ENCODE measurements at regions not wholly inside any gene's neighbourhood (a gene's known extent, or its start where the extent isn't known, plus 50 kb on each side); places are given as distances from the start of the nearest gene placed in this dataset.

DNA sequence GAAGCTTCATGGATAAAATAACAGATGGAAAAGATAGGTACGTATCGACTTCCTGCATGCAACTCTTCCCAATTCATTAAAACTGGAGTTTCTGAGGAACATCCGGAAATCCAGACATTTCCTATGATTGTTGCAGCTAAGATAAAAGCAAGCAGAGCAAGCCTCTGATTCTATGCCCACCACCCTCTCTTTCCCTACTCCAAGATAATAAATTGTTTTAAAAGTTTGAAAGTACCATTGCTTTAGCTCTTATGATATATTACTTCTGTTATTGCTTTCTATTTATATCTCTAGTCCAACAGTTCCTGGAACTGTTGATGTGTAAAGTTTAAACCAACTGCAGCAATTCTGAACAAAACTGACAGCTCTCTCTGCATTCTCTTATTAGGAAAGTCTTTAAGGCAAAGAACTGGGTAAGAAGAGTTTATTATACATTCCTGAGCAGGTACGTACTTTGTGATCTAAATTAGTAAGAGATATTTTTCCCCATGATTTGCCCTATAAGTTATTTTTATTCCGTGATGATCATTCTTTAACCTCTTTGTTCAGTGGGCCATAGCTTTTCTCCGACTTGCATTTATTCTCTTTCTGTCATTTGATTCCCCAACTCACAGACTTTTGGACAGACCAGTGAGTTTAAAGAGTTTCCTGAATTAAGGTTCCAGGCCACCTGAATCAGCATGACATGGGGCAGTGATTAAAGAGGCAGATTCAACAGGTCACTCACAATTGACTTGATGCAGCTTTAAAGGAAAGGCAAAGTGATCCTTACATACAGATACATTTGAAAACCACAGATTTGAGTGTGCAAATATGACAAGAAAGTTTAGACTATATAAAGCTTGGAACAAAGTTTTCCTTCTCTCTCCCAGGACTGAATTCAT, 94.2 kb upstream of the THRB start:
- WGBS (ENCODE audit: insufficient coverage, low coverage, low lambda C conversion rate, missing lambda C conversion rate) = 36% methylated on average over 6 of the region's 6 CpGs
- intact Hi-C loops (cut with DNase I) = no loop called here
- TF ChIP-seq CTCF (IDR thresholded peaks at IDR 0.05) (no peak), POLR2A (IDR thresholded peaks at IDR 0.05) (no peak)
- ATAC-seq (peak; percentile 9 to 54 (median 49)), DNase-seq (no peak)
- H3K9me3 ChIP-seq = no peaks in the 10 kb centered on the region
- no peaks in the 10 kb centered on the region for H3K36me3 ChIP-seq
- no peaks in the 10 kb centered on the region for H3K4me1 ChIP-seq
- no peaks in the 10 kb centered on the region for H3K27me3 ChIP-seq
- no peak overlapping the region for H3K27ac ChIP-seq
- no peak overlapping the region for H3K4me3 ChIP-seq

DNA sequence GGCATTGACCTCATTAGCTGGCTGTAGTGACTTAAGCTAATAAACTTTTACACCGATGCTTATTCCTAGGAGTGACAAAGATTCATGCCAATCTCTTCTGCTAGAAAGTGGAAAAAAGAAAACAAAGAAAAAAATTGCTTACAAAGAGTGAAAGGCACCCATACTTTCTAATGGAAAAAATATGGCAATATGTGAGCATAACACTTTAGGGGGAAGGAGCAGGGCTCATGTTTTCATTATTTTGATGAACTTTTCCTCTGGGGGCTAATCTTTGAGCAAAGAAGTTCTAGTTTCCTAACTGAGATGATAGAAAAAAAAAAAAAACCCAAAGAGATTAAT, 94.8 kb upstream of the THRB start:
- Histone ChIP-seq H3K36me3 (no peaks in the 10 kb centered on the region), H3K4me1 (no peaks in the 10 kb centered on the region), H3K9me3 (no peaks in the 10 kb centered on the region), H3K27me3 (no peaks in the 10 kb centered on the region), H3K4me3 (no peak overlapping the region), H3K27ac (no peak overlapping the region)
- no peak for TF ChIP-seq POLR2A (IDR thresholded peaks at IDR 0.05)
- no peak for TF ChIP-seq CTCF (IDR thresholded peaks at IDR 0.05)
- intact Hi-C loops (cut with DNase I) = no loop called here
- DNase-seq (no peak), ATAC-seq (no peak)
- 50% methylated on average over 1 of the region's 1 CpG for WGBS (ENCODE audit: insufficient coverage, low coverage, low lambda C conversion rate, missing lambda C conversion rate)

- ATAC-seq (no peak), DNase-seq (no peak)
- TF ChIP-seq CTCF (IDR thresholded peaks at IDR 0.05) = no peak
- no peak for TF ChIP-seq POLR2A (IDR thresholded peaks at IDR 0.05)
- Histone ChIP-seq H3K9me3 (no peaks in the 10 kb centered on the region), H3K27me3 (no peaks in the 10 kb centered on the region), H3K4me3 (no peak overlapping the region), H3K27ac (no peak overlapping the region), H3K4me1 (no peaks in the 10 kb centered on the region), H3K36me3 (no peaks in the 10 kb centered on the region)
- intact Hi-C loops (cut with DNase I) = no loop called here
- WGBS (ENCODE audit: insufficient coverage, low coverage, low lambda C conversion rate, missing lambda C conversion rate) = 56% methylated on average over 3 of the region's 3 CpGs
Observed at GRCh38 chr3:24589931-24590880, 95.6 kb upstream of the THRB start.

DNA sequence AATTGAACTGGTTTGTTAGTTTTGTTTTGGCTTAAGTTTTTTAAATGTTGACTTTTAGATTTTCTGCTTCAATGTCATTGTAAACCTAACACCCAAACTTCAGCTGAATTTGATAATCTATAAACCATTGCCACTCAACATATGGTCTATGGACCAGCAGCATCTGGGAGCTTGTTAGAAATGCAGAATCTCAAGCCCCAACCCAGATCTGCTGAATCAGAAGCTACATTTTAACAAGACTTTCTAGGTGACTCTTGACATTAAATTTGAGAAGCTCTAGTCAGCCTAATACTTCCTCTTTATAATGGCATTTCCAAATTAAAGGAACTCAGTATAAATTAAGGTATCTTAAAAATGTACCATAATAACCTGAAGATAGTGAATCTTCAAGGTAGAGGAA, 96.5 kb upstream of the THRB start:
- Histone ChIP-seq H3K4me1 (no peaks in the 10 kb centered on the region), H3K9me3 (no peaks in the 10 kb centered on the region), H3K36me3 (no peaks in the 10 kb centered on the region), H3K27ac (no peak overlapping the region), H3K4me3 (no peak overlapping the region), H3K27me3 (no peaks in the 10 kb centered on the region)
- TF ChIP-seq POLR2A (IDR thresholded peaks at IDR 0.05) (no peak), CTCF (IDR thresholded peaks at IDR 0.05) (no peak)
- no peak for ATAC-seq
- no peak for DNase-seq
- intact Hi-C loops (cut with DNase I) = no loop called here

Data from right lobe of liver (tissue), 6 donors.